GM18873 (cell line): ENCODE measurements at regions not wholly inside any gene's neighbourhood (a gene's known extent, or its start where the extent isn't known, plus 50 kb on each side); places are given as distances from the start of the nearest gene placed in this dataset.

Experiments used
- ATAC-seq: cut with Tn5 transposase; IDR thresholded peaks from one replicate; pipeline ENCODE4 v1.9.1; 2021; ENCODE audit warnings: mild to moderate bottlenecking, moderate library complexity, moderate number of reproducible peaks; ENCODE audit not compliant: unreplicated experiment, low FRiP score

GRCh38 chr6:26251354-26252076 is 113.5 kb upstream of the BTN3A2 start:
- peak; percentile 37 for ATAC-seq

- no peak for ATAC-seq
These were observed 112.9 kb upstream of the BTN3A2 start for GRCh38 chr6:26252077-26252472.

- ATAC-seq, result no peak
These were observed 110.3 kb upstream of the BTN3A2 start for GRCh38 chr6:26254724-26255123.

- no peak for ATAC-seq
These were observed 107.7 kb upstream of the BTN3A2 start for GRCh38 chr6:26257272-26257671.

GRCh38 chr6:26258212-26258977 is 106.6 kb upstream of the BTN3A2 start:
- ATAC-seq, result no peak

GRCh38 chr6:26260110-26260637 is 104.8 kb upstream of the BTN3A2 start:
- no peak for ATAC-seq

GRCh38 chr6:26260725-26261490 is 104.1 kb upstream of the BTN3A2 start:
- no peak for ATAC-seq

- no peak for ATAC-seq
These were observed 100.5 kb upstream of the BTN3A2 start for GRCh38 chr6:26264547-26264946.

- ATAC-seq, result no peak
These were observed 97.9 kb upstream of the BTN3A2 start for GRCh38 chr6:26267083-26267589.

- ATAC-seq, result no peak
These were observed 96.2 kb upstream of the BTN3A2 start for GRCh38 chr6:26268659-26269402.

GRCh38 chr6:26269531-26270485 is 95.2 kb upstream of the BTN3A2 start:
- ATAC-seq, result no peak

- no peak for ATAC-seq
These were observed 94.5 kb upstream of the BTN3A2 start for GRCh38 chr6:26270486-26270861.

- peak; percentile 38 for ATAC-seq
These were observed 93.9 kb upstream of the BTN3A2 start for GRCh38 chr6:26270903-26271667.

- no peak for ATAC-seq
These were observed 93.4 kb upstream of the BTN3A2 start for GRCh38 chr6:26271668-26272024.

- peak; percentile 11 for ATAC-seq
These were observed 92.8 kb upstream of the BTN3A2 start for GRCh38 chr6:26272171-26272637.

- no peak for ATAC-seq
These were observed 91.1 kb upstream of the BTN3A2 start for GRCh38 chr6:26273673-26274588.

GRCh38 chr6:26275663-26276062 is 89.3 kb upstream of the BTN3A2 start:
- ATAC-seq, result no peak
